ENCODE measurements at regions not wholly inside any gene's neighbourhood (a gene's known extent, or its start where the extent isn't known, plus 50 kb on each side); places are given as distances from the start of the nearest gene placed in this dataset.

DNA sequence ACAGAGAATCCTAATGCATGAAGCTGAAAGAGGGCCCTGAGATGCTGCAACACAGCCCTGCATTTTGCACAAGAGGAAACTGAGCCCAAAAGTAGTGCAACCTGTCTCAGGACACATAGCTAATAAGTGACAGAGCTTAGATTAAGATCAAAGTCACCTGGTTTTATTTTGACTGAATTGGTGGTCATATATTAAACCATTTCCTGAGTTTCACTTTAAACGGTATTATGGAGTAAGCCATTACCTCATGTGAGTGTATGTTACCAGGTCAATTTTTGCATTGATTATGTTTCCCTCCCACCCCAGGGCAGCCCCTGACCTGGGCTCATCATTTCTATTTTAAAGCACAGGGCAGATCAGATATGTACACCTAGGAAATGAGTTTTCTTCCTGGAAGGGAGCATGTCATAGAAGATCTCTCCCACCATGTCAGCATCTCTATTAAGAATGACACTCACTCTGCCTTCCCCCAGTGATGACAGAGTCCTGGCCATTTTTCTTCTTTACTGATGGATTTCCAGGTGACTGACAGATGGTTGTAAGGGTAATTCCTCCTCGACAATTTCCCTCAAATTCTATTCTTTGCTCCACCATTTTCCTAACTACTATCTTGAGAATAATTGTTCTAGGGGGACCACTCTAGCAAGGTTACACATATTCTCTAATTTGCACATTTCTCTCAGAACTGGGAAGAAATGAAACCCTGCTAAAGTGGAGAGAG lies 441.3 kb upstream of the SLC14A2 start:
- TF ChIP-seq, protein P1, sequence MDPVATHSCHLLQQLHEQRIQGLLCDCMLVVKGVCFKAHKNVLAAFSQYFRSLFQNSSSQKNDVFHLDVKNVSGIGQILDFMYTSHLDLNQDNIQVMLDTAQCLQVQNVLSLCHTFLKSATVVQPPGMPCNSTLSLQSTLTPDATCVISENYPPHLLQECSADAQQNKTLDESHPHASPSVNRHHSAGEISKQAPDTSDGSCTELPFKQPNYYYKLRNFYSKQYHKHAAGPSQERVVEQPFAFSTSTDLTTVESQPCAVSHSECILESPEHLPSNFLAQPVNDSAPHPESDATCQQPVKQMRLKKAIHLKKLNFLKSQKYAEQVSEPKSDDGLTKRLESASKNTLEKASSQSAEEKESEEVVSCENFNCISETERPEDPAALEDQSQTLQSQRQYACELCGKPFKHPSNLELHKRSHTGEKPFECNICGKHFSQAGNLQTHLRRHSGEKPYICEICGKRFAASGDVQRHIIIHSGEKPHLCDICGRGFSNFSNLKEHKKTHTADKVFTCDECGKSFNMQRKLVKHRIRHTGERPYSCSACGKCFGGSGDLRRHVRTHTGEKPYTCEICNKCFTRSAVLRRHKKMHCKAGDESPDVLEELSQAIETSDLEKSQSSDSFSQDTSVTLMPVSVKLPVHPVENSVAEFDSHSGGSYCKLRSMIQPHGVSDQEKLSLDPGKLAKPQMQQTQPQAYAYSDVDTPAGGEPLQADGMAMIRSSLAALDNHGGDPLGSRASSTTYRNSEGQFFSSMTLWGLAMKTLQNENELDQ (tag by site-specific recombination; IDR thresholded peaks at IDR 0.05; ENCODE audit: low read depth) = no peak
- TF ChIP-seq, protein P2, sequence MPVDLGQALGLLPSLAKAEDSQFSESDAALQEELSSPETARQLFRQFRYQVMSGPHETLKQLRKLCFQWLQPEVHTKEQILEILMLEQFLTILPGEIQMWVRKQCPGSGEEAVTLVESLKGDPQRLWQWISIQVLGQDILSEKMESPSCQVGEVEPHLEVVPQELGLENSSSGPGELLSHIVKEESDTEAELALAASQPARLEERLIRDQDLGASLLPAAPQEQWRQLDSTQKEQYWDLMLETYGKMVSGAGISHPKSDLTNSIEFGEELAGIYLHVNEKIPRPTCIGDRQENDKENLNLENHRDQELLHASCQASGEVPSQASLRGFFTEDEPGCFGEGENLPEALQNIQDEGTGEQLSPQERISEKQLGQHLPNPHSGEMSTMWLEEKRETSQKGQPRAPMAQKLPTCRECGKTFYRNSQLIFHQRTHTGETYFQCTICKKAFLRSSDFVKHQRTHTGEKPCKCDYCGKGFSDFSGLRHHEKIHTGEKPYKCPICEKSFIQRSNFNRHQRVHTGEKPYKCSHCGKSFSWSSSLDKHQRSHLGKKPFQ (tag by site-specific recombination; IDR thresholded peaks at IDR 0.05) = no peak
- TF ChIP-seq ZNF274 (IDR thresholded peaks at IDR 0.05; ENCODE audit: low read length) (no peak), ZNF274 (tag by site-specific recombination; IDR thresholded peaks at IDR 0.05; ENCODE audit: borderline replicate concordance) (no peak), ZEB2 (tag by site-specific recombination; IDR thresholded peaks at IDR 0.05) (no peak), ZNF16 (tag by site-specific recombination; IDR thresholded peaks at IDR 0.05; ENCODE audit: low read depth) (no peak), ZNF529 (tag by site-specific recombination; IDR thresholded peaks at IDR 0.05; ENCODE audit: insufficient replicate concordance) (no peak), MEIS1 (CRISPR knock-in tag; IDR thresholded peaks at IDR 0.05; ENCODE audit: borderline replicate concordance) (no peak), SP2 (tag by site-specific recombination; IDR thresholded peaks at IDR 0.05) (no peak)
- TF ChIP-seq, protein P3, sequence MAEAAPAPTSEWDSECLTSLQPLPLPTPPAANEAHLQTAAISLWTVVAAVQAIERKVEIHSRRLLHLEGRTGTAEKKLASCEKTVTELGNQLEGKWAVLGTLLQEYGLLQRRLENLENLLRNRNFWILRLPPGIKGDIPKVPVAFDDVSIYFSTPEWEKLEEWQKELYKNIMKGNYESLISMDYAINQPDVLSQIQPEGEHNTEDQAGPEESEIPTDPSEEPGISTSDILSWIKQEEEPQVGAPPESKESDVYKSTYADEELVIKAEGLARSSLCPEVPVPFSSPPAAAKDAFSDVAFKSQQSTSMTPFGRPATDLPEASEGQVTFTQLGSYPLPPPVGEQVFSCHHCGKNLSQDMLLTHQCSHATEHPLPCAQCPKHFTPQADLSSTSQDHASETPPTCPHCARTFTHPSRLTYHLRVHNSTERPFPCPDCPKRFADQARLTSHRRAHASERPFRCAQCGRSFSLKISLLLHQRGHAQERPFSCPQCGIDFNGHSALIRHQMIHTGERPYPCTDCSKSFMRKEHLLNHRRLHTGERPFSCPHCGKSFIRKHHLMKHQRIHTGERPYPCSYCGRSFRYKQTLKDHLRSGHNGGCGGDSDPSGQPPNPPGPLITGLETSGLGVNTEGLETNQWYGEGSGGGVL (tag by site-specific recombination; IDR thresholded peaks at IDR 0.05) = no peak
- TF ChIP-seq, protein P4, sequence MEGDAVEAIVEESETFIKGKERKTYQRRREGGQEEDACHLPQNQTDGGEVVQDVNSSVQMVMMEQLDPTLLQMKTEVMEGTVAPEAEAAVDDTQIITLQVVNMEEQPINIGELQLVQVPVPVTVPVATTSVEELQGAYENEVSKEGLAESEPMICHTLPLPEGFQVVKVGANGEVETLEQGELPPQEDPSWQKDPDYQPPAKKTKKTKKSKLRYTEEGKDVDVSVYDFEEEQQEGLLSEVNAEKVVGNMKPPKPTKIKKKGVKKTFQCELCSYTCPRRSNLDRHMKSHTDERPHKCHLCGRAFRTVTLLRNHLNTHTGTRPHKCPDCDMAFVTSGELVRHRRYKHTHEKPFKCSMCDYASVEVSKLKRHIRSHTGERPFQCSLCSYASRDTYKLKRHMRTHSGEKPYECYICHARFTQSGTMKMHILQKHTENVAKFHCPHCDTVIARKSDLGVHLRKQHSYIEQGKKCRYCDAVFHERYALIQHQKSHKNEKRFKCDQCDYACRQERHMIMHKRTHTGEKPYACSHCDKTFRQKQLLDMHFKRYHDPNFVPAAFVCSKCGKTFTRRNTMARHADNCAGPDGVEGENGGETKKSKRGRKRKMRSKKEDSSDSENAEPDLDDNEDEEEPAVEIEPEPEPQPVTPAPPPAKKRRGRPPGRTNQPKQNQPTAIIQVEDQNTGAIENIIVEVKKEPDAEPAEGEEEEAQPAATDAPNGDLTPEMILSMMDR (tag by site-specific recombination; IDR thresholded peaks at IDR 0.05) = no peak

Data from HEK293 (cell line).